HG03354 (cell line): ENCODE measurements at regions not wholly inside any gene's neighbourhood (a gene's known extent, or its start where the extent isn't known, plus 50 kb on each side); places are given as distances from the start of the nearest gene placed in this dataset.
"Not testable (repeated sequence)": the region's sequence is repeated elsewhere in the genome, so short reads cannot be mapped to it uniquely, and the experiment has no call there.

Source experiments
- ATAC-seq: cut with Tn5 transposase; IDR thresholded peaks from one replicate; pipeline ENCODE4 v1.9.1; 2021; ENCODE audit warnings: mild to moderate bottlenecking; ENCODE audit not compliant: unreplicated experiment, poor library complexity, severe bottlenecking

DNA sequence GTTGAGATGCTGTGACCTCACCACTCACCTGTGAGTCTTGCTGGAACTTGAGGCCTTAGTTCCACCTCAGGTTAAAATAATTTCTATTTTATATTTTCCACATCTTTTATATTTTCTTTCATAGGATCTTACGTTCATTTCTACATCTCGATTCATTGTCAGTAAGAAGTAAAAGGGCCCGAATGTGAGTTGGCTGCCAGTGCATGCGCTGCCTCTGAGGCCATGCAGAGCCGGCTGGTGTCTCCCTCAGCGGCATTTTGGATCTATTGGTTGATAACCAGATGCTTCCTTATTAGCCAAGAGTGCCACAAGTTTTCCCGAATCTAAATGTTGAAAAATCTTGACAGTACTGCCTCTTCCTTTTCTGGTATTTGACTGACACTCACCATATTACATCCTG lies 347.3 kb downstream of the TEX29 start:
- ATAC-seq: no peak

GRCh38 chr13:111668451-111668850 lies 348.0 kb downstream of the TEX29 start:
- no peak for ATAC-seq

- ATAC-seq: not testable (repeated sequence)
These were observed 351.8 kb downstream of the TEX29 start for GRCh38 chr13:111672198-111672597.

DNA sequence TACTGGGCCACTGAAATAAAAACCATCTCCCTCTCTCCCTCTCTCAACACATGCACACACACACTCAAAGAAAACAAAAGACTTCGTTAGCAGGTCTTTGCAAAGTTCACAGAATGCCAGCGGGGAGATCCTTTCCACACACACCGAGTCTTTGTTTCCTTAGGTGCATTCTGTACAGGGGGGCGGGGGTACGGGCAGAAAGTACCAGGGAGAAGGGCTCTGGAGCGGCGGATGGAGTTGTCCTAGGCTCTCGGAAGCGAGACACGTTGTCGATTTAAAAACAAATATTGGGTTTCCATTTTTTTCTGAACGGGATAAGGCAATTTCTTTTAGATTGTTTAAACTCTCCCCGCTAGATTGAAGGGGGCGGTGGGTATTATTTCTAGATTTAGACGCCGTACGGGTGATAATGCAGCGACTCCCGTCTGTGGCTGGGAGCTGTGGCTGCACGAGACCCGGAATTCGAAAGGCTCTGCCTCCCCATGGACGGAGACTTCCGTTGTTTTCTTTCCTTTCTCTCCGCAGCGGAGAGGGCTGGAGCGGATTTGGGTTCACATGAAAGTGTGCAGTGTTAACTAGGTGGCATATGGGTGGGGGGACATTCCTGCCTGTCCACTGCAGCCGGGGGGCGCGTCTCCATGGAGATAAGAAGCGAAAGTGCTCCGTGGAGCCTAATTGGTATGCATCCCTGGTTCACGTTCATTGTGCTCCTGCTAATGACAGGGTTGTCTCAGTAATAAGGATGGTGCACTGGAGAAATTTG lies 357.9 kb downstream of the TEX29 start:
- ATAC-seq: not testable (repeated sequence)

- not testable (repeated sequence) for ATAC-seq
These were observed 359.2 kb downstream of the TEX29 start for GRCh38 chr13:111679645-111680044.

GRCh38 chr13:111680100-111680499 lies 359.7 kb downstream of the TEX29 start:
- not testable (repeated sequence) for ATAC-seq

DNA sequence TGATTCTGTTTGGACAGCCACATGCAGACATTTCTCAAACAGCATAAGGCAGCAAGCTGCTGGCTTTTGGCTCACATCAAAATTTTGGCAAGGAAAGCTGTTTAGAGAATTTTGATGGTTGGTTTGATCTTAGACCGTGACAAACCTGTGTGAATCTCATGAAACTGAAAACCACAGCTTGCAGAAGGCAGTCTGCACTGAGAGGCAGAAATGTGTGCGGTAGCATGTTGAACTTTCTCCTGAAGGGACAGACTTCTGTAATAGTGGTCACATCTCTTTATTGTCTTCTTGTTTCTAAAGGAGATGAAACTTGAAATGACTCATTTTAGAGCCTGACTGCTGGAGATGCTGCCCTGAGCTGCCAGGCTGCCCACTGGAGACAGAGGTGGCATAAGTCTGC lies 371.6 kb downstream of the TEX29 start:
- not testable (repeated sequence) for ATAC-seq

GRCh38 chr13:111696121-111696520 lies 370.8 kb upstream of the SOX1 start:
- ATAC-seq: not testable (repeated sequence)

- not testable (repeated sequence) for ATAC-seq
These were observed 364.9 kb upstream of the SOX1 start for GRCh38 chr13:111702059-111702458.
